NCI-H82 (cell line): ENCODE measurements at regions not wholly inside any gene's neighbourhood (a gene's known extent, or its start where the extent isn't known, plus 50 kb on each side); places are given as distances from the start of the nearest gene placed in this dataset.
A peak's percentile ranks its signal among the peaks of the same experiment; 100 is the strongest.

Experiments
- DNase-seq: peaks from one replicate; lab custom pipeline; 2025; lab: John Stamatoyannopoulos, UW

DNA sequence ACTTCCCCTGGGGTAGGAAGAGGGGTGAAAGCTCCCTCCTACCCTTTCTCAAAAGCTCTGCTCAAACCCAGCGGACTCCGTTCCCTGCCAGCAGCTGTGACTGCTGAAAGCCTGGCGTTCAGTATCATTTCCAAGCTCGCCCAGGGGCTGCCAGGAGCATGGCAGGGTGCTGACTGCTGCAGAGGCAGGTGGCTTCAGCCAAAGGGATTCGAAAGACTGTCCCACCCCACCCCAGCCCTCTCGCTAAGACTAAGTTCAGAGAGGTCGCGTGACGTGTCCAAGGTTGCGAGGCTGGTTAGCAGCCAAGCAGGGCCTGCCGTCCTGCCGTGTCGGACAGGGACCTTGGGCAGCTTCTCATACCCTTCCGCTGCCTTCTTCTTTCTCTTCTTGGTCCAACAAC is 72.3 kb upstream of the RAB12 start:
- no peak for DNase-seq

- no peak for DNase-seq
Measured at GRCh38 chr18:8537400-8537799, 71.8 kb upstream of the RAB12 start.

DNA sequence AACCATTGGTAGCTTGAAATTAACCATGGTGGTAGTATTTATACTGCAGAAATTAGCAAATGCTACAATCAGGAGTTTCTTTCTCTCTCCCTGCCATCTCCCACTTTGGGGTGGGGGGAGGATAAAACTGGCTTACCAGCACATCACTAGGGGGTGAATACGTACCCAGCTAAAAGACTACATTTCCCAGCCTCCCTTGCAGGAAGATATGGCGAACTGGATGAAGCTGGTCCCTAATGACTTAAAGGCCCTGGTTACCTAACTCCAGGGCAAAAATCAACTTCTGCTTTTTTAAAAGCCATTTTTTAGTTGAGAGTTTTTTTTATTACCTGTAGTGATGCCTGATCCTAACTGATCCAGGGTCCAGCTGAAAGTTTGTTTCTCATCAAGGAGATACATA is 70.3 kb upstream of the RAB12 start:
- no peak for DNase-seq

- no peak for DNase-seq
Measured at GRCh38 chr18:8546677-8547076, 62.6 kb upstream of the RAB12 start.

- DNase-seq: no peak
Measured at GRCh38 chr18:8548186-8548585, 61.1 kb upstream of the RAB12 start.

DNA sequence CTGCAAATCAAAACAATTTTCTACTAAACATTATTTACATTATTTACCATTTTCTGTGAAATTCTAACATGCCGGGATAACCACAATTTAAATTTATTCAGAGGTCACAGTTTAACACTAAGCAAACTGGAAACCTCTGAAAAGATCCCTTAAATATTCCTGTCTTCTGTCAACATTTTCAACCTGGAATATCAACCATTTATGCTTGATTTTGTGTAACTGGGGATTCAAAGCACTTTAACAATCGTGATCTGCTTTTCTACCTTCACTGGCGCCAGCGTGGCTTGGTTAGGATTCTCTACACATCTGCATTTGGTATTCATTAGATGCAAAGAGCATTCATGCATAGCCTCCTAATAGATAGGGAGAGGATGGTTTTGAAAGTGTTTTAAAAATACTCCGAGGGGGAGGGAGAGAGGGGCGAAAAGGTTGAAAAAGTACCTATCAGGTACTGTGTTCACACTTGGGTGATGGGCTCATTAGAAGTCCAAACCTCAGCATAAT is 59.9 kb upstream of the RAB12 start:
- no peak for DNase-seq

DNA sequence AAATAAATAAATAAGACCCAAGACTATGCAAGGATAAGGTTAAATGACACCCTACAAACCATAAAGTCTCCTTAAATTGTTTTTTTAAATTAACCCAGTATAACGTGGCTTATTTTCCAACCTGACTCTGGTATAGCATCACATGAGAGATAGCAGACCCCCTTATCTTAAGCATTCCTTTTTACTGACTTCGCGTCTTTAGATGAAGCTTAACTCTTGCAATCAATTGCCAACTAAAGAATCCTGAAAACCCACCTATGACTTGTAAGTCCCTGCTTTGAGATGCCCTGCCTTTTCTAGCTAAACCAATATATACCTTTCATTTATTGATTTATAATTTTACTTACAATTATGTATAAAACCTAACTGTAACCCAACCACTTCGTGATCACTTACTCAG is 57.1 kb upstream of the RAB12 start:
- no peak for DNase-seq

GRCh38 chr18:8554354-8554753 is 54.9 kb upstream of the RAB12 start:
- DNase-seq: no peak

DNA sequence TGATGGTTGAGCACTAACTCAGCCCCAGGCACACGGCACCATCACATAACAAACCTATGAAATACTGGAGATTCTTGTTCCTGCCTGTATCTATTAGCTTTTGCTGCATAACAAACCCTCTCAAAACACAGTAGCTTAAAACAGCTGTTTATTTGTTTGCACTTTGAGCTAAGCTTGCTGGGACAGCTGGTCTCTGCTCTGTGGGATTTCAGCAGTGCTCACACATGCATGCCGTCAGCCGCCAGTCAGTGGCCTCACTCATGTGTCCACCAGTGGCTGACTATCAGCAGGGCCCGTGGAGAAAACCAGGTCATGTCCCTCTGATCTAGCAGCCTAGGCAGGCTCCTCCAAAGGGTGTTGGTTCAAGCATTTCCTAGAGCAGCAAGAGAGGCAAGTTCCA is 52.8 kb upstream of the RAB12 start:
- peak; percentile 7 for DNase-seq
